Epithelial cell of prostate (primary cell): ENCODE measurements at regions not wholly inside any gene's neighbourhood (a gene's known extent, or its start where the extent isn't known, plus 50 kb on each side); places are given as distances from the start of the nearest gene placed in this dataset.
"Not testable (repeated sequence)": the region's sequence is repeated elsewhere in the genome, so short reads cannot be mapped to it uniquely, and the experiment has no call there.

Experiments used
- DNase-seq: peaks from one replicate; pipeline ENCODE4 v3.0.0-alpha.2; 2011; ENCODE audit warnings: low read depth, low spot score
- H3K27ac ChIP-seq: fragments of 450-650 bp; 2 replicates; pipeline ENCODE4 v1.5.1; 2017; ENCODE audit warnings: mild to moderate bottlenecking

GRCh38 chr2:91567546-91568335 is 2876.3 kb downstream of the RPIA start:
- H3K27ac ChIP-seq, DNase-seq: not testable (repeated sequence)

GRCh38 chr2:91568391-91569338 is 2877.2 kb downstream of the RPIA start:
- DNase-seq, H3K27ac ChIP-seq: not testable (repeated sequence)

- DNase-seq: not testable (repeated sequence)
These were observed 2879.9 kb downstream of the RPIA start for GRCh38 chr2:91571239-91571923.

GRCh38 chr2:91573018-91573417 is 2881.5 kb downstream of the RPIA start:
- not testable (repeated sequence) for DNase-seq, H3K27ac ChIP-seq

More at GRCh38 chr2:91571239-91571923, 2879.9 kb downstream of the RPIA start:
- not testable (repeated sequence) for H3K27ac ChIP-seq

GRCh38 chr2:91573755-91574154 is 2882.3 kb downstream of the RPIA start:
- not testable (repeated sequence) for H3K27ac ChIP-seq, DNase-seq

- not testable (repeated sequence) for H3K27ac ChIP-seq, DNase-seq
These were observed 2882.8 kb downstream of the RPIA start for GRCh38 chr2:91574255-91574654.

GRCh38 chr2:91575701-91576100 is 2884.2 kb downstream of the RPIA start:
- H3K27ac ChIP-seq, DNase-seq: not testable (repeated sequence)

GRCh38 chr2:91577406-91577805 is 2885.9 kb downstream of the RPIA start:
- not testable (repeated sequence) for DNase-seq, H3K27ac ChIP-seq

- DNase-seq, H3K27ac ChIP-seq: not testable (repeated sequence)
These were observed 2887.2 kb downstream of the RPIA start for GRCh38 chr2:91578678-91579077.

GRCh38 chr2:91579555-91579954 is 2888.1 kb downstream of the RPIA start:
- DNase-seq, H3K27ac ChIP-seq: not testable (repeated sequence)

- not testable (repeated sequence) for H3K27ac ChIP-seq, DNase-seq
These were observed 2888.6 kb downstream of the RPIA start for GRCh38 chr2:91580043-91580442.

- not testable (repeated sequence) for H3K27ac ChIP-seq, DNase-seq
These were observed 2895.6 kb downstream of the RPIA start for GRCh38 chr2:91587098-91587497.

GRCh38 chr2:91587908-91588535 is 2896.5 kb downstream of the RPIA start:
- not testable (repeated sequence) for DNase-seq, H3K27ac ChIP-seq

GRCh38 chr2:91588782-91589223 is 2897.3 kb downstream of the RPIA start:
- DNase-seq: not testable (repeated sequence)

GRCh38 chr2:91589454-91590328 is 2898.2 kb downstream of the RPIA start:
- not testable (repeated sequence) for DNase-seq, H3K27ac ChIP-seq

More at GRCh38 chr2:91588782-91589223, 2897.3 kb downstream of the RPIA start:
- H3K27ac ChIP-seq: not testable (repeated sequence)

GRCh38 chr2:91590381-91590780 is 2898.9 kb downstream of the RPIA start:
- H3K27ac ChIP-seq, DNase-seq: not testable (repeated sequence)

GRCh38 chr2:91591066-91591465 is 2899.6 kb downstream of the RPIA start:
- H3K27ac ChIP-seq, DNase-seq: not testable (repeated sequence)

- DNase-seq, H3K27ac ChIP-seq: not testable (repeated sequence)
These were observed 2906.0 kb downstream of the RPIA start for GRCh38 chr2:91597436-91597835.

GRCh38 chr2:91598519-91598918 is 2907.0 kb downstream of the RPIA start:
- H3K27ac ChIP-seq: peak overlapping the region; percentile 92
- peak; percentile 20 for DNase-seq
